Adipocyte (in vitro differentiated cells): ENCODE measurements at regions not wholly inside any gene's neighbourhood (a gene's known extent, or its start where the extent isn't known, plus 50 kb on each side); places are given as distances from the start of the nearest gene placed in this dataset.
"Not testable (repeated sequence)": the region's sequence is repeated elsewhere in the genome, so short reads cannot be mapped to it uniquely, and the experiment has no call there.

Source experiments
- DNase-seq: peaks from one replicate; pipeline ENCODE4 v3.0.0-alpha.2; 2015; ENCODE audit warnings: low read depth
- H3K27me3 ChIP-seq: replicated peaks from 2 replicates; pipeline ENCODE4 v1.7.0; 2013; ENCODE audit warnings: mild to moderate bottlenecking, low read length, moderate library complexity; ENCODE audit not compliant: control insufficient read depth, insufficient read depth
- H3K36me3 ChIP-seq: 2 replicates; pipeline ENCODE4 v1.7.0; 2013; ENCODE audit warnings: low read length, mild to moderate bottlenecking, moderate library complexity; ENCODE audit not compliant: control insufficient read depth, insufficient read depth, severe bottlenecking
- H3K4me1 ChIP-seq: 2 replicates; pipeline ENCODE4 v1.7.0; 2013; ENCODE audit warnings: mild to moderate bottlenecking, low read length, moderate library complexity; ENCODE audit not compliant: control insufficient read depth, insufficient read depth
- H3K4me3 ChIP-seq: 2 replicates; pipeline ENCODE4 v1.7.0; 2013; ENCODE audit warnings: mild to moderate bottlenecking, low read length, moderate library complexity
- H3K9ac ChIP-seq: 2 replicates; pipeline ENCODE4 v1.7.0; 2013; ENCODE audit warnings: mild to moderate bottlenecking, low read length, moderate library complexity
- H3K9me3 ChIP-seq: 2 replicates; pipeline ENCODE4 v1.7.0; 2013; ENCODE audit warnings: mild to moderate bottlenecking, low read length, moderate library complexity; ENCODE audit not compliant: control insufficient read depth

DNA sequence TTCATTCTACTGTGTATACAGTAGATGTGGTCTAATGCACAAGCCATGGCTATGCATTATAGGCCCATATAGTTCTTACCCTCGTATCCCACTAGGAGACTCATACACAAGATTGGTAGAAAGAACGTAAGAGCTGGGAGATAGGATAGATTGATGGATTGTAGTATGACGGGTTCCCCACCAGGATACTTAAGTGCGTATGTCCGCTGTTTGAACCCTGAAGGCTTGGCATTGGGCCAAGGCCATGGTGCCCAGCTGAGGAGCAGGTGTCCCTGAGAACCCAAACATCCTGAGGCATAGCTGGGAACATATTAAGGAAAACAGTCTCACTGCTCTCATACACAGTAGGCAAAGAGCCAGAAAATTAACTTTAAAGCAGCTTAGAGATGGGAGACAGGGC lies 617.5 kb upstream of the KLF12 start:
- no peak overlapping the region for H3K4me3 ChIP-seq
- no peaks in the 10 kb centered on the region for H3K36me3 ChIP-seq
- H3K27me3 ChIP-seq: no peaks in the 10 kb centered on the region
- no peaks in the 10 kb centered on the region for H3K4me1 ChIP-seq
- no peak for DNase-seq
- no peak overlapping the region for H3K9ac ChIP-seq
- no peaks in the 10 kb centered on the region for H3K9me3 ChIP-seq

DNA sequence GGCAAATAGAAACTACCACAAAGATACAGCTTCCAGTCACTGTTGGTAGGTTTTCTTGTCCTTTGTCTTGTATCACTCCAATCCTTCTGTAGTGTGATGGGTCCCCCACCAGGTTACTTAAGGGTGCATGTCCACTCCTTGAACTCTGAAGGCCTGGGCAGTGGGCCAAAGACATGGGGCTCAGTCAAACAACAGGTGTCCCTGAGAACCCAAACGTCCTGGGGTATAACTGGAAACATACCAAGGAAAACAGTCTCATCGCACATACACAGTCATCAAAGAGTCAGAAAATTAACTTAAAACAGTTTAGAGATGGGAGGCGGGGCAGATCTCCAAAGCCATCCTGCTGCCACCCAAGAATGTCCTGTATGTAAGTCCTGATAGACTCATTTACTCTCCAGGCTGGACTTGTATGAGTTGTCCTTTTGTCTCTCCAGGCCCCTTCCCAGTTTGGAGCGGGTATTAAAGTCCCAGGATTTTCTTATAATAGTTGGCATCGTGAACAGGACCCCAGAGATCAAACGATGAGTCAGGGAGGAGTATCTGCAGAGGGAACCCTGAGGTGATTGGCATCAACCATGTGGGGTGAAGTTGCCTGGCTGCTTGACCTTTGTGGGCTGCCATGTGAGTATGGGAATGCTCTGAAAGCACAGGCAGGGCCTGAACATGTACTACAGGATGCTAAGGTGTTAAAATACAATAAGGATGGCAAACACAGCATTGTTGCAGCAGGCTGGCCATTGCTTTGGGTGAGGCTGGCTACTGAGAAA lies 613.2 kb upstream of the KLF12 start:
- H3K27me3 ChIP-seq: no peaks in the 10 kb centered on the region
- no peaks in the 10 kb centered on the region for H3K36me3 ChIP-seq
- no peaks in the 10 kb centered on the region for H3K4me1 ChIP-seq
- no peak overlapping the region for H3K9ac ChIP-seq
- DNase-seq: no peak
- no peak overlapping the region for H3K4me3 ChIP-seq
- H3K9me3 ChIP-seq: no peaks in the 10 kb centered on the region

DNA sequence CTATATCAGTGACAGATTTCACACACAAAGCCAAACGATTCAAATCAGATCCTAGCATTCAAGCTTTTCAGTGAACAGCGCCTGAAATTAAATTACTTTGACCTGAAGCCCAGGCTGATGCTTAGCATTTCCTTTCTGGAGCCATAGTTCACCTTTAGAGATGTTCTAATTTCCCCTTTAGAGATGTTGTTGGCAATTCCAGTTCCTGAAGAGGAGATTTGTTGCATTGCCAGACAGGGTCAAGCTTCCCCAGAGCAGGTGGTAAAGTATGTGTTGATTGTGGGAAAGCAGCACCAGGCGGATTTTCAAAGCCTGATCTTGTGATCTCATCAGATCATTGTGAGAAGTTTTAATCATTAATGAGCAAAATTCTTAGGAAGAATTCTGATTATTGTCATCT lies 609.8 kb upstream of the KLF12 start:
- DNase-seq: no peak
- no peaks in the 10 kb centered on the region for H3K4me1 ChIP-seq
- no peak overlapping the region for H3K4me3 ChIP-seq

DNA sequence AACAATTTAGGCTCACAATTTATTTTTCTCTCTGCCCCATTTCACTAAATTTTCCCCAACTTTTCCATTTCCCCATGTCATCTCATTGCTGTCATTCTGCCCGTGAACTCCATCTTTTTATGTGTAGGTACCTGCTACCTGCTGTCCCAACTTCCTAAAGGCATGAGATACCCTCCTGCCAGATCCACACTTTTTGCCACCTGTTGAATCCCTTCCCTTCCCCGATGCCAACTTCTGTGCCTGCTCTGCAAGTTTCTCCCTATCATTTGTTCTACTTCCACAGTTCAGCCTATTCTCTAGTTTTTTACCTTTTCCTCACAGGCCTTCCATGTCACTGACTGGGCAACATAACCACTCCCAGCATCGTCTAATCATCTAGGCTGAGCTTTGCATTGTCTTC lies 607.5 kb upstream of the KLF12 start:
- Histone ChIP-seq H3K4me3 (no peak overlapping the region), H3K36me3 (no peaks in the 10 kb centered on the region), H3K4me1 (no peaks in the 10 kb centered on the region), H3K9ac (no peak overlapping the region), H3K9me3 (no peaks in the 10 kb centered on the region), H3K27me3 (no peaks in the 10 kb centered on the region)
- no peak for DNase-seq

More for the DNA sequence above, 609.8 kb upstream of the KLF12 start:
- Histone ChIP-seq H3K36me3 (no peaks in the 10 kb centered on the region), H3K9me3 (no peaks in the 10 kb centered on the region), H3K27me3 (no peaks in the 10 kb centered on the region), H3K9ac (no peak overlapping the region)

DNA sequence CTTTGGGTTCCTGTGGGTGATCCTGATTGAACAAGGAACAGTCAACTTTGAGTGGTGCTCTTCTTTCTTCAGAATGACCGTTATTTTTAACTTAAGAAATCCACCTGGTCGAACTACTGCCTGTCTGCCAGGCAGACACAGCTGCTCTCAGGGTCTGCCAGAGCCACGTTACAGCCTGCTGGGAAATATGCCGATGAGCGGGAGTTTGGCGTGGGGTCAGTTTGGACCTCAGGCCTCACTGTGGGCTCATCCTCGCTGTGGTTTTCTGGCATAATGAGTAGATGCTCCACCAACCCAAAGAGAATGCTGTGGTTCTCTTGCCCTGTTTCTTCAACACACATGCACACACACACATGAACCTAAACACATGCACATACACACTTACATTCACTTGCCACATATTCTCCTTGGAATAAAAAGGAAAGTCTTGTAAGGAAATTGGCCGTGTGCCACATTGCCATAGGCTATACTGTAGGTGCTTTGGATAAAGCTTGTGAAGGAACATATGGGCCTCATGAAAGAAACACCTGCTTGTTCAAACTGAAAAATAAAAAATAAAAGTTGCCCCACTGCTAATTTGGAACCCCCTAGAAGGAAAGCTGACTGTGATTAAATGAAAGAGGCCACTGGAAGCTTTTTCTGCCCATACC lies 598.7 kb upstream of the KLF12 start:
- no peaks in the 10 kb centered on the region for H3K4me1 ChIP-seq
- H3K27me3 ChIP-seq: no peaks in the 10 kb centered on the region
- no peak overlapping the region for H3K4me3 ChIP-seq
- no peak for DNase-seq
- H3K9ac ChIP-seq: no peak overlapping the region
- no peaks in the 10 kb centered on the region for H3K9me3 ChIP-seq
- H3K36me3 ChIP-seq: no peaks in the 10 kb centered on the region

DNA sequence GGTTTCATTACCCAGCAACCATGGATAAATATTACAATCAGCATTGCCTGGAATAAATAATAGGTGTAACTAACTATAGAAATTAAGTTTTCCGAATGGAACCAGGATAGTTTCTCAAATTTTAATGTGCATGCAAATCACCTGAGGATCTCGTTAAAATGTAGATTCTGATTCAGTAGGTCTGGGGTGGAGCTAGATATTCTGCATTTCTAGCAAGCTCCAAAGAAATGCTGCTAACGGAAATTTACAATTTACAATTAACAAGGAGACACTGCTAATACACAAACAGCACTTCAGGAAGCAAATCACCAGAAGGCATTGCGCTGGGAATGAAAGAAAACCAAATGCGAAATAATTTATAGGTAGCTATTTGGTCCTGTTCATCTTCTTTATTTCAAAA lies 597.5 kb upstream of the KLF12 start:
- Histone ChIP-seq H3K36me3 (no peaks in the 10 kb centered on the region), H3K4me3 (no peak overlapping the region), H3K9me3 (no peaks in the 10 kb centered on the region), H3K27me3 (no peaks in the 10 kb centered on the region), H3K9ac (no peak overlapping the region), H3K4me1 (no peaks in the 10 kb centered on the region)
- no peak for DNase-seq

DNA sequence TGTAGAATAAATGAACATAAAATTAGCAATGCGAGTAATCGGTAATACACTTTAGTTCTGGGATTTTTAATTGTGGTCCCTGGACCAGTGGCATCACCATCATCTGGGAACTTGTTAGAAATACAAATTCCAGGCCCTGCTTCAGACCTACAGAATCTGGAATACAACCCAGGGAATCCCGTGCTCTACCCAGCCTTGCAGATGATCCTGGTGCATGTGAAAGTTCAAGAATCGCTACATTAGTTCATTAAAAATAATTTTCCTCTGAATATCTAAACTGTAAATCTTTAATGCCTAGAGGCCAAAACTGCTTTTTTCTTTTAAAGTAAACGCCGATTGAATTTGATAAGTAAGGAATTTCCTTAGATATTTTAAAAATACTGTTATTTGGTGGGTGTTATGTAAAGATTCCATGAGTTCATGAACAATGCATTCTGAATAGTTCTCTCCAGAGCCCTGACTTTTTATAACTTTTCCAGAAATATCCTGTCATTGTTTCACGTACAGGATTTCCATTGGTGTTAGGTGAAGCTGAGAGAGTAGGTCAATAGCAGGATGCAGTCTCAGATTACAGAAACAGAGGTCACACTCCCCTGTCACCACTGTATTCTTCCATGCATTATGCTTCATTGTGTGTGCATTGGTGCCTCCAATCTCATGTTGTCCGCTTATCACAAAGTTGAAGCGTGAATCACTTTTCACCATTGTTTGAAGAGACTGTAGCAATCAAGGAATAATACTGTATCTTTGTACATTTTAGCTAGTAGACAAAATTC lies 596.5 kb upstream of the KLF12 start:
- no peak overlapping the region for H3K4me3 ChIP-seq
- no peaks in the 10 kb centered on the region for H3K36me3 ChIP-seq
- no peak for DNase-seq
- no peaks in the 10 kb centered on the region for H3K4me1 ChIP-seq
- no peak overlapping the region for H3K9ac ChIP-seq
- H3K27me3 ChIP-seq: no peaks in the 10 kb centered on the region
- no peaks in the 10 kb centered on the region for H3K9me3 ChIP-seq

DNA sequence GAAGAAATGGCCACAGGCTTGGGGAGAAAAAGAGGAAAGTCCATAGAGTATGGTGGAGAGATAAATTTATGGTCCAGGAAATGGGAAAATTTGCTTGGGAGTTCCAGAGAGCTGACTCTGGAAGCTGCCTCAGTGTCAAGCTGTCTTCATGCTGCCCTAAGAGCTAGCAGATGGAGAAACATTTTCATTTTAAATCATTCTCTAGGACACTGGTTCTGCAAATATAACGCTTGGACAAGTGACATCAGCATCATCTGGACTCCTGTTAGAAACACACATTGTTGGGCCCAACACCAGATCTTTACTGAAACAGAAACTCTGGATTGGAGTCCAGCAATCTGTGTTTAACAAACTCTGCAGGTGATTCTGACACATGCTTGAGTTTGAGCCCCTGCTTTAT lies 592.0 kb upstream of the KLF12 start:
- Histone ChIP-seq H3K9ac (no peak overlapping the region), H3K36me3 (no peaks in the 10 kb centered on the region), H3K4me1 (no peaks in the 10 kb centered on the region), H3K4me3 (no peak overlapping the region), H3K27me3 (no peaks in the 10 kb centered on the region), H3K9me3 (no peaks in the 10 kb centered on the region)
- no peak for DNase-seq

DNA sequence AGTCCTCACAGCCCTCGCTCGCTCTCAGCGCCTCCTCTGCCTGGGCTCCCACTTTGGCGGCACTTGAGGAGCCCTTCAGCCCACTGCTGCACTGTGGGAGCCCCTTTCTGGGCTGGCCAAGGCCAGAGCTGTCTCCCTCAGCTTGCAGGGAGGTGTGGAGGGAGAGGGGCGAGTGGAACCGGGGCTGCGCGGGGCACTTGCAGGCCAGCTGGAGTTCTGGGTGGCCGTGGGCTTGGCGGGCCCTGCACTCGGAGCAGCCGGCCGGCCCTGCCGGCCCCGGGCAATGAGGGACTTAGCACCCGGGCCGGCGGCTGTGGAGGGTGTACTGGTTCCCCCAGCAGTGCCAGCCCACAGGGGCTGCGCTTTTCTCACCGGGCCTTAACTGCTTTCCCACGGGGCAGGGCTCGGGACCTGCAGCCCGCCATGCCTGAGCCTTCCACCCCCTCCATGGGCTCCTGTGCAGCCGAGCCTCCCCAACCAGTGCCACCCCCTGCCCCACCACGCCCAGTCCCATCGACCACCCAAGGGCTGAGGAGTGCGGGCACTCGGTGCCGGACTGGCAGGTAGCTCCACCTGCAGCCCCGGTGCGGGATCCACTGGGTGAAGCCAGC lies 584.1 kb upstream of the KLF12 start:
- not testable (repeated sequence) for H3K27me3 ChIP-seq, H3K9ac ChIP-seq

DNA sequence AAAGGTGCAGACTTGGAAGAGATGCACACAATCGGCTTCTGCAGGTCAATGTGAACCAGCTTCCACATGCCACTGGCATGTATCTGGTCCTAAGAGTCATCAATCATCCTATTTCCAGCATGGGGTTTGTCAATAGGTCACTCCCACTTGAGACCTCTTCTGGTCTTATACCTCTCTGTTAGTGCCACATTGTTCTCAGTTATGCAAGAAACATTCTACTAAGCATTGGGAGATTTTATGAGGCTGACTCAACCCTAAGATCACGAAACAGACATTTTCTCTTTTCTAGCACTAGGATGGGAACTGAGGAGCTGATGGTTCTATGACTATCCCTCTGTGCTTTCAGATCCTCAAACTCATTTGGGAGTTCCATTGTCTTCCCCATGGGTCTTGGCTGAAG lies 581.5 kb upstream of the KLF12 start:
- H3K27me3 ChIP-seq: no peaks in the 10 kb centered on the region
- no peaks in the 10 kb centered on the region for H3K4me1 ChIP-seq
- H3K9me3 ChIP-seq: peaks cover 8% of the 10 kb centered on the region
- no peak overlapping the region for H3K4me3 ChIP-seq
- H3K9ac ChIP-seq: no peak overlapping the region
- no peak for DNase-seq
- no peaks in the 10 kb centered on the region for H3K36me3 ChIP-seq

More for the DNA sequence above, 584.1 kb upstream of the KLF12 start:
- H3K9me3 ChIP-seq, H3K4me1 ChIP-seq, H3K36me3 ChIP-seq, DNase-seq, H3K4me3 ChIP-seq: not testable (repeated sequence)

DNA sequence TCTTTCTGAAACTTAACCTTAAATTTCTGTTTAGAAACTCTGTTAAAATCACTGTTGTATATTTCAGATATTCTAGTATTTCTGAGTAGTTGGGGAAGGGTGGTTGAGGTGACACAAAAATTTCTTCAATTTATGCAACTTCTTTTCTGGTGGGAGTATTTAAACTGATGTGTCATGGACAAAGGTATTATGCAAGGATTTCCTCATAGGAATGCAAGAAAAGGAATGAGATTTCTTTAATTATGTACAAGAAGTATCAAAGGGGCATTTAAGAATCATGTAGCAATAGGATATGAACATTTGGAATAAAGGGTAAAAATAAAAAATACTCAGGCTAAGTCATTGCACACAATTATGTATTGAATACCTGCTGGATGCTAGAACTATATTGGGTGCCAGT lies 575.8 kb upstream of the KLF12 start:
- Histone ChIP-seq H3K4me3 (no peak overlapping the region), H3K4me1 (peaks cover 23% of the 10 kb centered on the region), H3K36me3 (no peaks in the 10 kb centered on the region), H3K9ac (peak overlapping the region; percentile 61), H3K27me3 (no peaks in the 10 kb centered on the region), H3K9me3 (peaks cover 9% of the 10 kb centered on the region)
- DNase-seq: peak; percentile 79
